Uterus (tissue), 2 donors: ENCODE measurements at regions not wholly inside any gene's neighbourhood (a gene's known extent, or its start where the extent isn't known, plus 50 kb on each side); places are given as distances from the start of the nearest gene placed in this dataset.

ENCODE experiments used
- CTCF ChIP-seq, 4 experiments: fragments of 200-600 bp in 2 of 4; fragments of 450-650 bp in 2 of 4; sonication (generic) in 2 of 4; IDR thresholded peaks; one replicate each; pipeline ENCODE4 v1.5.1; 2016 to 2019; ENCODE audit warnings: antibody characterized with exemption in 4 of 4, mild to moderate bottlenecking in 2 of 4, moderate library complexity in 1 of 4
- POLR2A ChIP-seq, 2 donors: fragments of 450-650 bp; IDR thresholded peaks; one replicate each; pipeline ENCODE4 v1.6.1; 2016; ENCODE audit warnings: antibody characterized with exemption in 2 of 2, mild to moderate bottlenecking in 1 of 2, moderate library complexity in 1 of 2

- no peak for TF ChIP-seq CTCF (IDR thresholded peaks at IDR 0.05)
- no peak for TF ChIP-seq POLR2A (IDR thresholded peaks at IDR 0.05)
Measured at GRCh38 chr14:22477569-22478194, 111.3 kb downstream of the DAD1 start.
